Thoracic aorta (tissue), 2 donors: ENCODE measurements at regions not wholly inside any gene's neighbourhood (a gene's known extent, or its start where the extent isn't known, plus 50 kb on each side); places are given as distances from the start of the nearest gene placed in this dataset.

Source experiments
- ATAC-seq: fragments of 150-250 bp; one replicate; pipeline ENCODE4 v1.8.0; 2017; ENCODE audit warnings: low read depth; ENCODE audit not compliant: insufficient number of reproducible peaks, low FRiP score
- DNase-seq: peaks from one replicate; pipeline ENCODE4 v3.0.0-alpha.2; 2020; ENCODE audit warnings: low spot score
- H3K27ac ChIP-seq, 2 donors: fragments of 200-600 bp; sonication (generic); 1 replicate in 1 of 2; 2 replicates in 1 of 2; pipeline ENCODE4 v1.5.1; 2016; ENCODE audit warnings: mild to moderate bottlenecking in 2 of 2, moderate library complexity in 2 of 2
- H3K27me3 ChIP-seq: fragments of 200-600 bp; sonication (generic); replicated peaks from 2 replicates; pipeline ENCODE4 v1.6.0; 2016; ENCODE audit warnings: mild to moderate bottlenecking; ENCODE audit not compliant: insufficient read depth
- H3K36me3 ChIP-seq: fragments of 200-600 bp; sonication (generic); one replicate; pipeline ENCODE4 v1.5.1; 2016
- H3K4me1 ChIP-seq, 2 donors: fragments of 200-600 bp; sonication (generic); 1 replicate in 1 of 2; 2 replicates in 1 of 2; pipeline versions ENCODE4 v1.5.1 to v1.6.0; 2016; ENCODE audit warnings: low read depth in 2 of 2, mild to moderate bottlenecking in 1 of 2; ENCODE audit not compliant: control insufficient read depth in 1 of 2
- H3K4me3 ChIP-seq: fragments of 200-600 bp; sonication (generic); 2 replicates; pipeline ENCODE4 v1.5.1; 2016; ENCODE audit warnings: mild to moderate bottlenecking
- H3K9me3 ChIP-seq: fragments of 200-600 bp; sonication (generic); 2 replicates; pipeline ENCODE4 v1.5.1; 2016
- CTCF ChIP-seq: fragments of 200-600 bp; sonication (generic); IDR thresholded peaks from one replicate; pipeline ENCODE4 v1.5.1; 2019; ENCODE audit warnings: antibody characterized with exemption

GRCh38 chr3:77967621-77968020 is 927.7 kb downstream of the ROBO2 start:
- no peak for TF ChIP-seq CTCF
- H3K4me1 ChIP-seq, result no peaks in the 10 kb centered on the region
- no peak for ATAC-seq
- H3K27me3 ChIP-seq, result no peaks in the 10 kb centered on the region
- no peak overlapping the region for H3K27ac ChIP-seq
- no peaks in the 10 kb centered on the region for H3K9me3 ChIP-seq
- H3K36me3 ChIP-seq, result no peaks in the 10 kb centered on the region
- no peak overlapping the region for H3K4me3 ChIP-seq
- DNase-seq, result no peak

GRCh38 chr3:77976079-77976478 is 936.2 kb downstream of the ROBO2 start:
- Histone ChIP-seq H3K9me3 (no peaks in the 10 kb centered on the region), H3K27ac (no peak overlapping the region), H3K4me3 (no peak overlapping the region), H3K36me3 (no peaks in the 10 kb centered on the region), H3K27me3 (no peaks in the 10 kb centered on the region), H3K4me1 (no peaks in the 10 kb centered on the region)
- DNase-seq, result no peak
- ATAC-seq, result no peak
- no peak for TF ChIP-seq CTCF

- ATAC-seq (no peak), DNase-seq (no peak)
- Histone ChIP-seq H3K27me3 (no peaks in the 10 kb centered on the region), H3K27ac (no peak overlapping the region), H3K36me3 (no peaks in the 10 kb centered on the region), H3K4me1 (no peaks in the 10 kb centered on the region), H3K9me3 (no peaks in the 10 kb centered on the region), H3K4me3 (no peak overlapping the region)
- TF ChIP-seq CTCF, result no peak
These were observed 963.2 kb downstream of the ROBO2 start for GRCh38 chr3:78003090-78003489.

- Histone ChIP-seq H3K4me3 (no peak overlapping the region), H3K36me3 (no peaks in the 10 kb centered on the region), H3K9me3 (no peaks in the 10 kb centered on the region), H3K4me1 (no peaks in the 10 kb centered on the region), H3K27ac (no peak overlapping the region), H3K27me3 (no peaks in the 10 kb centered on the region)
- no peak for DNase-seq
- no peak for ATAC-seq
- TF ChIP-seq CTCF, result no peak
These were observed 964.7 kb downstream of the ROBO2 start for GRCh38 chr3:78004571-78004970.

GRCh38 chr3:78013653-78014052 is 973.8 kb downstream of the ROBO2 start:
- H3K27ac ChIP-seq, result no peak overlapping the region
- H3K4me1 ChIP-seq, result no peaks in the 10 kb centered on the region
- no peak for TF ChIP-seq CTCF
- no peak for ATAC-seq
- H3K4me3 ChIP-seq, result no peak overlapping the region
- H3K9me3 ChIP-seq, result no peaks in the 10 kb centered on the region
- no peak for DNase-seq
- no peaks in the 10 kb centered on the region for H3K27me3 ChIP-seq
- no peaks in the 10 kb centered on the region for H3K36me3 ChIP-seq
